ENCODE measurements at regions not wholly inside any gene's neighbourhood (a gene's known extent, or its start where the extent isn't known, plus 50 kb on each side); places are given as distances from the start of the nearest gene placed in this dataset.

DNA sequence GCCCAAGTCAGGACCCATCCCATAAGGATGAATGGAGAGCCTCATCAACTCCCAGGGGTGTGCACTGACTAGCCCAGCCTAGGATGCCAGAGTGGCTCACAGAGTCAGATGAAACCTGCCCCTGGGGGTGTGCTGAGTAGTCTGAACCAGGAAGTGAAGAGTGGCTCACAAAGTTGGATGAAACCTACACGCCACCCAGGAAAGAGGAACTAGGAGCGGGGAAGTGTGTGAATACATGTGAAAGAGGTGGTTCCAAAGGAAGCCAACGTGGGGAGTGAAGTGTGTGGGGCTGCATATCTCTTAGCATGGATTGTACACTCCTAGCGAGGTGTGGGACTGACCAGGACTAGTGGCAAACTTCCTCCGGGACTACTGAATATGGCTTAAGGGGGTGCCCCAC is 902.1 kb upstream of the NDST4 start:
- no peak overlapping the region for H2AFZ ChIP-seq (ENCODE audit: low read length)
- no peaks in the 10 kb centered on the region for H3K79me1 ChIP-seq (ENCODE audit: insufficient read depth, low read depth, low read length, poor library complexity, severe bottlenecking)
- Mint-ChIP-seq H3K4me1 (no peaks in the 10 kb centered on the region), H3K4me3 (no peak overlapping the region), H3K9me3 (peaks cover 64 to 83% of the 10 kb centered on the region in 2 experiments), H3K36me3 (ENCODE audit: insufficient read depth in 1 of 3, low read depth in 3 of 3) (peaks cover 34 to 69% (median 65%) of the 10 kb centered on the region in 3 experiments), H3K27me3 (ENCODE audit: low read depth) (no peaks in the 10 kb centered on the region), H3K27ac (no peak overlapping the region; a peak in 1 of 7 replicates)
- no peaks in the 10 kb centered on the region for H3K23me2 ChIP-seq (ENCODE audit: insufficient read length, low read depth, low read length, poor library complexity, severe bottlenecking)
- no peak overlapping the region for H3K27ac ChIP-seq (ENCODE audit: insufficient read length, low read depth, low read length)
- TF ChIP-seq, protein P1, sequence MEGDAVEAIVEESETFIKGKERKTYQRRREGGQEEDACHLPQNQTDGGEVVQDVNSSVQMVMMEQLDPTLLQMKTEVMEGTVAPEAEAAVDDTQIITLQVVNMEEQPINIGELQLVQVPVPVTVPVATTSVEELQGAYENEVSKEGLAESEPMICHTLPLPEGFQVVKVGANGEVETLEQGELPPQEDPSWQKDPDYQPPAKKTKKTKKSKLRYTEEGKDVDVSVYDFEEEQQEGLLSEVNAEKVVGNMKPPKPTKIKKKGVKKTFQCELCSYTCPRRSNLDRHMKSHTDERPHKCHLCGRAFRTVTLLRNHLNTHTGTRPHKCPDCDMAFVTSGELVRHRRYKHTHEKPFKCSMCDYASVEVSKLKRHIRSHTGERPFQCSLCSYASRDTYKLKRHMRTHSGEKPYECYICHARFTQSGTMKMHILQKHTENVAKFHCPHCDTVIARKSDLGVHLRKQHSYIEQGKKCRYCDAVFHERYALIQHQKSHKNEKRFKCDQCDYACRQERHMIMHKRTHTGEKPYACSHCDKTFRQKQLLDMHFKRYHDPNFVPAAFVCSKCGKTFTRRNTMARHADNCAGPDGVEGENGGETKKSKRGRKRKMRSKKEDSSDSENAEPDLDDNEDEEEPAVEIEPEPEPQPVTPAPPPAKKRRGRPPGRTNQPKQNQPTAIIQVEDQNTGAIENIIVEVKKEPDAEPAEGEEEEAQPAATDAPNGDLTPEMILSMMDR (conservative IDR thresholded peaks at IDR 0.05) = no peak
- no peaks in the 10 kb centered on the region for H3K27me3 ChIP-seq (ENCODE audit: insufficient read depth, low read length)
- no peak overlapping the region for H3K18ac ChIP-seq (ENCODE audit: insufficient read length, low read depth, low read length)
- no peak overlapping the region for H3K23ac ChIP-seq (ENCODE audit: insufficient read length, low read depth, low read length)
- no peak for DNase-seq
- no peaks in the 10 kb centered on the region for H3K4me1 ChIP-seq (ENCODE audit: insufficient read depth, low read length)
- H3K56ac ChIP-seq (ENCODE audit: insufficient read length, low read depth, low read length) = no peak overlapping the region
- H3T11ph ChIP-seq (ENCODE audit: low read length) = no peak overlapping the region
- H4K5ac ChIP-seq (ENCODE audit: insufficient read length, low read depth, low read length) = no peak overlapping the region
- no peak overlapping the region for H4K91ac ChIP-seq (ENCODE audit: insufficient read length, low read depth, low read length)
- no peak overlapping the region for H2BK15ac ChIP-seq (ENCODE audit: low read depth, low read length)
- H4K8ac ChIP-seq (replicated peaks; ENCODE audit: insufficient read length, low read depth, low read length) = no peak overlapping the region
- H2BK5ac ChIP-seq (ENCODE audit: insufficient read length, low read length) = no peak overlapping the region
- no peak overlapping the region for H2BK120ac ChIP-seq (ENCODE audit: low read depth, low read length, poor library complexity, severe bottlenecking)
- H2BK12ac ChIP-seq (ENCODE audit: insufficient read length, low read depth, low read length) = no peak overlapping the region
- no peak overlapping the region for H2BK20ac ChIP-seq (ENCODE audit: low read depth, low read length, poor library complexity, severe bottlenecking)
- WGBS (ENCODE audit: extremely low coverage, insufficient read length, low lambda C conversion rate) = no CpG with 5 or more reads among the region's 5 CpGs
- peaks cover 46% of the 10 kb centered on the region for H3K9me3 ChIP-seq (ENCODE audit: control insufficient read depth, low read depth, low read length)
- no peaks in the 10 kb centered on the region for H4K20me1 ChIP-seq (ENCODE audit: control insufficient read depth, insufficient read depth, insufficient read length)
- no peak overlapping the region for H3K14ac ChIP-seq (ENCODE audit: insufficient read depth, low read length)
- H3K79me2 ChIP-seq (ENCODE audit: insufficient read depth, low read length) = no peaks in the 10 kb centered on the region
- no peak overlapping the region for H2AK5ac ChIP-seq (ENCODE audit: insufficient read length, low read length)
- H3K9ac ChIP-seq (ENCODE audit: extremely low read depth, insufficient read length, low read length) = no peak overlapping the region
- no peak overlapping the region for H3K4ac ChIP-seq (ENCODE audit: low read depth, low read length)
- no peak overlapping the region for H3K4me2 ChIP-seq (ENCODE audit: insufficient read depth, insufficient read length, low read length)
